Activated T-helper 1 cell treated with anti-CD3 and anti-CD28 coated beads, Interleukin-12 subunit alpha, Interleukin-12 subunit beta, Interleukin-2, Interleukin-4 antibody, amounts not matched to agents 30 ng/mL and 10 ng/mL and 1 ng/mL, durations not matched to agents 14 hours and 24 hours and 36 hours (primary cell): ENCODE measurements at regions not wholly inside any gene's neighbourhood (a gene's known extent, or its start where the extent isn't known, plus 50 kb on each side); places are given as distances from the start of the nearest gene placed in this dataset.

Source experiments
- DNase-seq: peaks from one replicate; pipeline ENCODE4 v3.0.0; 2021; ENCODE audit warnings: low spot score
- H3K27ac Mint-ChIP-seq: one replicate; pipeline ENCODE4 v1.8.0; 2021; ENCODE audit warnings: mild to moderate bottlenecking, mixed read lengths
- H3K27me3 Mint-ChIP-seq: one replicate; pipeline ENCODE4 v1.8.0; 2022; ENCODE audit warnings: mild to moderate bottlenecking, moderate library complexity, mixed read lengths; ENCODE audit not compliant: insufficient read depth
- H3K36me3 Mint-ChIP-seq: one replicate; pipeline ENCODE4 v1.8.0; 2021; ENCODE audit warnings: low read depth, mixed read lengths
- H3K4me1 Mint-ChIP-seq: one replicate; pipeline ENCODE4 v1.8.0; 2021; ENCODE audit warnings: low read depth, mixed read lengths
- H3K4me3 Mint-ChIP-seq: one replicate; pipeline ENCODE4 v1.8.0; 2021; ENCODE audit warnings: mild to moderate bottlenecking, moderate library complexity, mixed read lengths
- H3K9me3 Mint-ChIP-seq: one replicate; pipeline ENCODE4 v1.8.0; 2021; ENCODE audit warnings: mixed read lengths
- intact Hi-C: fragments of 100-400 bp; cut with micrococcal nuclease; formaldehyde crosslinking; loops from one replicate; pipeline ENCODE4 v1.15.1; 2024

DNA sequence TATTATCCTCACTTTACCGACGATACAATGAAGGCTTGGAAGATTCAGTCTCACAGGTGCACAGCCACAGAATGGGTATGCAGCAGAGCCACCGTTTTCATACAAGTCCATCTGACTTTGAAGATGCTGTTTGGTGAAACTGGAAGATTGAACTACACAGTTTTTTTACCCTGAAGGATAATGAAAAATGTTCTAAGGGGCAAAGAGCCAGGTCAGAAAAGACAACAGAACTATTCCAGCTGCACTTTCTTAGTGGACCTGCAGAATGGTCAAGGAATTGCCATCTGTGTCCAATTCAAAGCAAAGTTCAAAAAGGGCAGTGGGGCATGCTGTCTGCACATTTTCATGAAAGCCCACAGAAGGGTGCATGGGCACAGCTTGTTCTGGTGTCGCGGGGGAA, 127.6 kb upstream of the PDZRN3 start:
- Mint-ChIP-seq H3K4me3 (no peak overlapping the region), H3K9me3 (no peaks in the 10 kb centered on the region), H3K4me1 (no peaks in the 10 kb centered on the region), H3K36me3 (no peaks in the 10 kb centered on the region), H3K27me3 (no peaks in the 10 kb centered on the region), H3K27ac (no peak overlapping the region)
- no peak for DNase-seq
- intact Hi-C loops, result no loop called here

DNA sequence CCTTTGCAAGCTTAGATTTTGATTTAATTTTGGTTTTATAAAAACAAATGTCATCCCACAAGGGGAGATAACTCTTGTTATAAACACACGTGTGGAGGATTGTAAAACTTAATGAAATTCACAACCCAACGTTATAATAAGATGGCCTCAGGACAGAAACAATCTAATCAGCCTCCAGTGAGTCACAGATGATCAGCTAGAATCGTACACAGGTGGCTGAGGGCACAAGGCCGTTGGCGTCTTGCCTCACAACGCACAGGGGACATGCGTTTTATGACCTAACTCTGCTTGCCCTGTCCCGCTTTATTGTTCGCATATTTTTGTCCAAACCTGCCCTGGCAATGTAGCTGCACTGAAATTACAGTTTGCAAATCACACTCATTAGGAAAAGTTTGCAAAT, 121.9 kb upstream of the PDZRN3 start:
- Mint-ChIP-seq H3K4me1 (no peaks in the 10 kb centered on the region), H3K9me3 (no peaks in the 10 kb centered on the region), H3K4me3 (no peak overlapping the region), H3K27me3 (peaks cover 1% of the 10 kb centered on the region), H3K27ac (no peak overlapping the region), H3K36me3 (no peaks in the 10 kb centered on the region)
- no peak for DNase-seq
- intact Hi-C loops, result no loop called here

DNA sequence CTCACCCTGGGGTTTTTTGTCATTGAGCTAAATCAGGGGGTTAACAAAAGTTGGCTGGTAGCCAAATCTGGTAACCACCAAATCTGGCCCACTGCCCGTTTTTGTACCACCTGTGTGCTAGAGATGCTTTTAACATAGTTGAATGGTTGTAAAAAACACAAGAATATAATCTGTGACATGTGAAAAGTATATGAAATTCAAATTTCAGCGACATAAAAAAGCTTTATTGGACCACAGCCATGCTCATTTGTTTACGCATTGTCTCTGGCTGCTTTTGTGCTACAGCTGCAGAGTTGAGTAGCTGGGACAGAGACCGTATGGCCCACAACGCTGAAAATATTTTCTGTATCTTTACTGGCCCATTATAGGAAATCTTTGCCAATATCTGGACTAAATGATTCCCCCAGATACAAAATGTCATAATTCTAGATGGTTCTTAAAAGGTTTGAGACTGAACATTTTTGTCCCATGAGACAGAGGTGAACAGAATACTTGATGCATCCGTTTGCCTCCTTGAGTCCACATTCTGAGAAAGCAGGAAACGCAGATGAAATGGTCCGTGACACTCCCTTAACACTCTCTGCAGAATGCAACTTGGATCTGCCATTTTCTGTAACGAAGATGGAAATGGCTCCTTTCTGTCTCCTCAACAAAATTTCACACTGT, 120.9 kb upstream of the PDZRN3 start:
- Mint-ChIP-seq H3K27me3 (peaks cover 1% of the 10 kb centered on the region), H3K9me3 (no peaks in the 10 kb centered on the region)
- intact Hi-C loops, result no loop called here

DNA sequence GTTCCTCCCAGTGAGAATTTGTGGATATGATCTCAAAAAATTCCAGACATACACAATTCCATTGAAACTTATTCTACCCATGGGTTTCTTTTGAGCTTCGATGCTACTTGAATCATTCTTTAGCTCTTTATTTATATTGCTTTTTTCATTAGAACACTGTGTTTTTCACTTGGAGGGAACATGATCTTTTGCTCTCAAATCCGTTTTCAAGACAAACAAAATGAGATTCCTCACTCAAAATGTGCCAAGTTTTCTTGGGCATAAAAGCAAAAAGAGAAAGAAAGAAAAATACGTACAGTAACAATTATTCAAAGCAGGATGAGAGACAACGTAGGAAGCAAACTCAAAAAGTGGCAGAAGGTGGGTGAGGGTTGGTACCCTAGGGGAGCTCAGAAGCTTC, 118.8 kb upstream of the PDZRN3 start:
- no peak for DNase-seq
- Mint-ChIP-seq H3K27me3 (peaks cover 1% of the 10 kb centered on the region), H3K36me3 (no peaks in the 10 kb centered on the region), H3K4me1 (no peaks in the 10 kb centered on the region), H3K9me3 (no peaks in the 10 kb centered on the region), H3K27ac (no peak overlapping the region), H3K4me3 (no peak overlapping the region)
- intact Hi-C loops, result no loop called here

More for the DNA sequence above, 120.9 kb upstream of the PDZRN3 start:
- DNase-seq, result no peak
- Mint-ChIP-seq H3K36me3 (no peaks in the 10 kb centered on the region), H3K4me1 (no peaks in the 10 kb centered on the region), H3K4me3 (no peak overlapping the region), H3K27ac (no peak overlapping the region)

DNA sequence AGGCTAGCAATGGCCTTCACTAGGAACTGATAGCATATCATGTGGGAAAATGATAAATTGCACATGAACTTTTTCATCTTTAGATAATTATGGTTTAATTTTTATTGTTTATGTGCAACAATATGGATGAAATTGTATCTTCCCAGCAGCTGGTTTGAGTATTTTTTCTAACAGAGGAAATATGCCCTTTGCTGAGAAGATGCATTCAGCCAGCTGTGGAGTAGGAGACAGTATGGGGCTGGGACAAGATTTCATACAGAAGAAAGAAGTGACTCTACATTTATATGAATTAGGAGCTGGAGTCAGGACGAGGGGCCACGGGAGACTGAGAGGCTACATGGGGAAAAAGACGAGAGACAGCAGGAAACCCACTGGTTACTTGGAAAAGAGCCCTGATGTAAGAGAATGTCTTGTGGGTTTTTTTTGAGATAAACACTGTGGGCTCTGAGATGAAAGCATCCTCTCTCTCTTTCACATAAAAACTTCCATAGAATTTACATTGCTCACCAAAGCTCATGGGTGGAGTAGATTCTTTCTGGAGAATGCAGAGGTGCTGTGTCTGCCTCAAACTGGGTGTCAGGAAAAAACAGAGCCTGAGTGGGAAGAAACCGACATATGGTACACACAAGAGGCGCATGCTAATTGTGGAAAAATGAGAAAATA, 115.2 kb upstream of the PDZRN3 start:
- no peak overlapping the region for H3K4me3 Mint-ChIP-seq
- no peaks in the 10 kb centered on the region for H3K36me3 Mint-ChIP-seq
- H3K9me3 Mint-ChIP-seq, result no peaks in the 10 kb centered on the region
- no peak for DNase-seq
- H3K4me1 Mint-ChIP-seq, result no peaks in the 10 kb centered on the region
- intact Hi-C loops, result no loop called here
- H3K27me3 Mint-ChIP-seq, result peaks cover 1% of the 10 kb centered on the region
- no peak overlapping the region for H3K27ac Mint-ChIP-seq

DNA sequence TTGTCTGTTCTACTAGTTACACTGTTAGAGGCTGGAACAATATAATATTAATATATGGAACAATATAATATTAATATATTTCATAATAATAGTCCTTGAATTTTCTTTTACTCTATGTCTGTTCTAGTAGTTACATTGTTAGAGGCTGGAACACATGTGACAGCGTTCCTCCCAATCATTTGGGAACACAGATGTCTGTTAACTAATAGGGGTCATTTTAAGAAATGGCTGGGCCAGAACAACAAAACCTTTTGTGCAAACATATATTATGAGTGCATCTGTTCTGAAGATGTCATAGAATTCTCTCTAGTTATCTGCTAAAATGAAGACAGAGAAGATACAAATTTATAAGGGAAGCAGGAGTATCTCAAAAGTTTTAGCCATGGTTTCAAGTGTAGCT, 114.0 kb upstream of the PDZRN3 start:
- H3K9me3 Mint-ChIP-seq, result no peaks in the 10 kb centered on the region
- DNase-seq, result no peak
- H3K27ac Mint-ChIP-seq, result no peak overlapping the region
- H3K4me1 Mint-ChIP-seq, result no peaks in the 10 kb centered on the region
- no peak overlapping the region for H3K4me3 Mint-ChIP-seq
- intact Hi-C loops, result no loop called here
- no peaks in the 10 kb centered on the region for H3K36me3 Mint-ChIP-seq
- no peaks in the 10 kb centered on the region for H3K27me3 Mint-ChIP-seq

DNA sequence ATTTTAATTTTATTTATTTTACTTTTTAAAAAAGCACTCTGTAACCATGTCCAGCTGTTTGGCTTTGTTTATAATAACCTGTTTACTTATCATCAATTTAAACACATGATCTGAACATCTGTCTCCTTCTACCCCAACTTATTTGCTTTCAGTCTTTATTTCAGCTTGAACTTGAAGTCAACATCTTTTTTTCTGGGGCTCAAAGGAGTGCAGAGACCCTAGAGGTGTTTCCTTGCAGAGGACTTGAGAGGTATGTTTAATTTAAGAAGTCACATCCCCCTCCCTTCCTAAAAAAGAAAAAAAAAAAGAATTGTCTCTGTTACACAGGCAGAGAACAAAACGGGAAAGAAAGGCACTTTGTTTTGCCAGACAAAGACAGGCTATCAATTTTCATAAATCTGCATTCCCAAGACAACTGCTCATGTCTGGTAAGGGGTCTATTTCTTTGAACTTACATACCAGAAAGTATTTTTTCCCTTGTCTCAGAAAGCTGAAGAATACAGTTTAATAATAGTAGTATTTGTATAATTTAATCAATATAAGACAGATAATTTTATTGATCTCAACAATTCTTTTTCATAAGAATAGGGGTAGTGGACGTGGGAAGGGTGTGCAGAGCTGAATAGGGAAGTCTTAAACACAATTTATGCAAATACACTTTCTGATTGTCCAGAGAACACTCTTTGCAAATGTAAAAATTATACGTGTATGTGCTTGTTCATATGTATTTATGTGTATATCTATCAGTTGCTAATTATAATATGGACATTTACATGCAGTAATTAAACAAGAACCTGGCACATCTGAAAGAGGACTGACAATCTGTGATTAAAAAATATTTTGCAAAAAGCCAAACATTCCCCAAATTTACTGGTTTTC, 109.7 kb upstream of the PDZRN3 start:
- no peak for DNase-seq
- H3K4me3 Mint-ChIP-seq, result no peak overlapping the region
- H3K4me1 Mint-ChIP-seq, result no peaks in the 10 kb centered on the region
- peaks cover 3% of the 10 kb centered on the region for H3K9me3 Mint-ChIP-seq
- no peaks in the 10 kb centered on the region for H3K36me3 Mint-ChIP-seq
- no peaks in the 10 kb centered on the region for H3K27me3 Mint-ChIP-seq
- intact Hi-C loops, result no loop called here
- H3K27ac Mint-ChIP-seq, result no peak overlapping the region

DNA sequence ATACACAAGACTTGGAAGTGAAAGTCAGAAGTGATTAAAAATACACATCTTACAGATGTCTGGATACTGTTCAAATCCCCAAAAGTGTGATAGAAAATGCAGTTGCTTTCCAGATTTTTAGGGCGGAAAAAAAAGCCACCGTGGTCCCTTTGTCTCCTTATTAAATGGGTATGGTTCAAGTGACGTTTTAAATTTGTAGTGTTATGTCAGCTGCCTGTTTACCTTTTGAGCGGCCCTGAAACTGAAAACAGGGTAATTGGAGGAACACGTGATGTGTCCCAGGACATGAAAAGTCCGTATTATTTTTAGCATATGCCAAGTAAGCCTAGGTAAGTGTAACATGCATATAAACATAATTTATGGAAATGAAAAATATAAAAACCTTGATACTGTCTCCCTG, 109.0 kb upstream of the PDZRN3 start:
- DNase-seq, result no peak
- Mint-ChIP-seq H3K9me3 (peaks cover 3% of the 10 kb centered on the region), H3K27ac (no peak overlapping the region), H3K27me3 (no peaks in the 10 kb centered on the region), H3K4me1 (no peaks in the 10 kb centered on the region), H3K4me3 (no peak overlapping the region), H3K36me3 (no peaks in the 10 kb centered on the region)
- intact Hi-C loops, result no loop called here

DNA sequence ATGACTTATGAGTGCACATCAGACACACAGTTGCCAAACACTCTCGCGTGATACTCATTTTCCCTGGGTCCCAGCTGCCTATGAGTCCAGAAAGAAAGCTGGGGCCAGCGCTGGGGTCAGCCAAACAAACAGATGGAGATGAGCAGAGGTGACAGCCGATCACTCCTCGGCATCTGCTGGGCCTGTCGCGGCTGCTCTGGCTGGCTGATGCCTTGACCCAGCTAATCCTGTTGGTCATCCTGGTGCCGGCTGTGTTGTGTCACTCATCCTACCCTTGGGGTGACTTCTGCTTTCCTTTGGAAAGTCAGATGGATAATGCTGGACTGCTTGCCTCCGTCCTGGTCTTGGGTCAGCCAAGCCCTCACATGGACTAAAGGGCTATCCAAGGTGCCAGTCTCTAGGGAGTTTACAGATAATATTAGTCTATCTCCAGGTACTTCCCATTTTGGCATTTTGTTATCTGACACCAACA, 105.3 kb upstream of the PDZRN3 start:
- Mint-ChIP-seq H3K36me3 (no peaks in the 10 kb centered on the region), H3K27ac (no peak overlapping the region), H3K9me3 (peaks cover 3% of the 10 kb centered on the region), H3K27me3 (no peaks in the 10 kb centered on the region), H3K4me1 (no peaks in the 10 kb centered on the region), H3K4me3 (no peak overlapping the region)
- intact Hi-C loops, result no loop called here
- no peak for DNase-seq

DNA sequence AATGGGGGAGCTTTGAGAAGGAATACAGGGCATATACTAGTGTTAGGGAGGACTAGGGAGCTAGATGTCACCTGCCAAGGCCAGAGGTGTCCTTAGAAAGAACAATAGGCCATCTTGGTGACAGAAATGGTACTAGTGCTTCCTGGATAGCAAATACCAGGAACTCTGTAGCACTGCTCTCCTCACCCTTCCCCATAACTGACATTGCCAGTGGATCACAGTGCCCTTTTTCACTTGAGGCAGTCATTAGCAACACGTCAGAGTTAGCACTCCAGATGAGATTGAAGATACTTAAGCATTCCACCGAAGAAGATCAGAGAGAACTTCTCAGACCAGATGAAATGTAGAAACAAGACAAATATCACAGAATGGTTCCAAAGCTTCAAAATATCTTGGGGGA, 103.1 kb upstream of the PDZRN3 start:
- no peak for DNase-seq
- intact Hi-C loops, result no loop called here
- no peak overlapping the region for H3K4me3 Mint-ChIP-seq
- no peaks in the 10 kb centered on the region for H3K27me3 Mint-ChIP-seq
- no peaks in the 10 kb centered on the region for H3K36me3 Mint-ChIP-seq
- H3K4me1 Mint-ChIP-seq, result no peaks in the 10 kb centered on the region
- H3K27ac Mint-ChIP-seq, result no peak overlapping the region
- H3K9me3 Mint-ChIP-seq, result peaks cover 3% of the 10 kb centered on the region

DNA sequence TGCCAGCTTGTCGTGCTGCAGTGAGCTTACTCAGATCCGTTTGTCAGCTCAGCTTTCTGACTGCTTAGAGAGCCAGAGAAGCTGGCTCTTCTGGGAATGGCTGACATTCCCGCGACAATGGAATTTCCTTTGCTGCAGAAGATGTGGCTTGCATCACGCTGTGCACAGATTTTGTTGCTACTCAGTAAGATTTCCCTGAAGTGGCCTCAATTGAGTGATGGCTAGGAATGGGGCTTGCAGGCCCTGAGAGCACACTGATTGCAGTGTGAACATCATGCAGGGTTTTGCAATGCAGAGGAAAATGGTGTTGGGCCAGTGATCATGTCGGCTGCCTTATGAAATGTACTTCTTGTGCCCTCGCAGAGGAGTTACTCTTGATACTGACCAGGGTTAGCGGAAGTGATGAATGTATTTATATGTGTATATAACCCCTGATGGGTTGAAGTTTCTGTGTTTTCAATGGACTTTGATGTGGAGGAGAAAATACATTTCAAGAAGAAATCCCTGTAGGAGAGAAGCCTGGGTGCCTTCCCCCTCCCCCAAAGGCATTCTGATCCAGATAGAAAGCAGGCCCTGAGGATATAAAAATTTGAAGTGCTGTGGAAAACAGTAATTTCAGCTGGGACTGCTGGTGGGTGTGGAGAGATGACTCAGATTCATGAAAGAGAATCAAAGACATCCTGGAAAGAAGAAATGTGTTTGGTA, 102.5 kb upstream of the PDZRN3 start:
- intact Hi-C loops, result no loop called here
- no peak overlapping the region for H3K4me3 Mint-ChIP-seq
- H3K4me1 Mint-ChIP-seq, result no peaks in the 10 kb centered on the region
- no peaks in the 10 kb centered on the region for H3K27me3 Mint-ChIP-seq
- H3K9me3 Mint-ChIP-seq, result peaks cover 3% of the 10 kb centered on the region
- H3K27ac Mint-ChIP-seq, result no peak overlapping the region
- H3K36me3 Mint-ChIP-seq, result no peaks in the 10 kb centered on the region
- no peak for DNase-seq

DNA sequence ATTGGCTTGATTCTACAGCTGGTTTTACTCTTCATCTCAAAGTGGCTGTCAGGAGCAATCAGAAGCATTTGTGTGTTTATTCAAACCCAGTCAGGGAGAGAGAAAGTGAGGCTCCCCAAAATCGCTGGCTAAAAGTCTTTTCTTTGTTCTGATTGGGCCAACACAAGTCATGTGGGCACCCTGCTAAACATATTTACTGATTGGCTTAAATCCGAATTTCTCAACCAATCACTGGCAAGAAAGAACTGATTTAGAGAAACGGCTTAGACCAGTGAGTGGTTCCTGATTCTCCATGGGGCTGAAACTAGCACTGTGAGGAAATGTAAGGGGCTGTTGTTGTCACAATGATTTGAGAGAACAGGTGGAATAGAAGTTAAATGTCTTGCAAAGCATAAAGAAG, 98.9 kb upstream of the PDZRN3 start:
- Mint-ChIP-seq H3K27ac (no peak overlapping the region), H3K36me3 (no peaks in the 10 kb centered on the region), H3K27me3 (no peaks in the 10 kb centered on the region), H3K4me1 (no peaks in the 10 kb centered on the region), H3K9me3 (no peaks in the 10 kb centered on the region), H3K4me3 (no peak overlapping the region)
- intact Hi-C loops, result no loop called here
- no peak for DNase-seq

DNA sequence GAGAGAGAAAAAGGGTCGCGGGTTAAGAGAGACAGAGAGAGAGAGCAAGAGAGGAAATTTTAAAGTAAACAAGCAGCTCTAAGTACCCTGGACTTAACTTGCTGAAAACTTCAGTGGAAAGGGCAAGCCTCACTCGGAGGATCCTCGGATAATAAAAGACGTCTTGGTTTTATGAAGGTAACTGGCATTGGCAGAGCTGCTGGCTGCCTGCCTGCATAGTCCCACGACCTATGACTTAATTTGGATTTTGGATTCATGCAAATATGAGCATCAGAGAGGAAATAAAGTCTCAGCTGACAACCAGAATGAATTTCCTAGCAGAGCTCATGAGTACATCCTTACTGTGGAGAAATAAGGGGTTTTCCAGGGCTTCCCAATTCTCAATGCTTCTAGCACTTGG, 95.1 kb upstream of the PDZRN3 start:
- Mint-ChIP-seq H3K4me1 (no peaks in the 10 kb centered on the region), H3K4me3 (no peak overlapping the region), H3K27me3 (no peaks in the 10 kb centered on the region), H3K27ac (no peak overlapping the region), H3K36me3 (no peaks in the 10 kb centered on the region), H3K9me3 (no peaks in the 10 kb centered on the region)
- intact Hi-C loops, result no loop called here
- DNase-seq, result no peak
